GM18951 (cell line): ENCODE measurements at regions not wholly inside any gene's neighbourhood (a gene's known extent, or its start where the extent isn't known, plus 50 kb on each side); places are given as distances from the start of the nearest gene placed in this dataset.

ENCODE experiments used
- POLR2A ChIP-seq: IDR thresholded peaks from 4 replicates; pipeline ENCODE4 v1.6.1; 2011; ENCODE audit warnings: mild to moderate bottlenecking; ENCODE audit not compliant: insufficient read length, insufficient read depth; ENCODE audit errors: extremely low read depth
- in situ Hi-C: fragments of 300-500 bp; cut with MboI; formaldehyde crosslinking; loops from one replicate; pipeline ENCODE4 v1.12.0; 2022; ENCODE audit warnings: low sequenced_read_pairs, mixed read lengths, inconsistent platforms; ENCODE audit not compliant: unreplicated experiment

DNA sequence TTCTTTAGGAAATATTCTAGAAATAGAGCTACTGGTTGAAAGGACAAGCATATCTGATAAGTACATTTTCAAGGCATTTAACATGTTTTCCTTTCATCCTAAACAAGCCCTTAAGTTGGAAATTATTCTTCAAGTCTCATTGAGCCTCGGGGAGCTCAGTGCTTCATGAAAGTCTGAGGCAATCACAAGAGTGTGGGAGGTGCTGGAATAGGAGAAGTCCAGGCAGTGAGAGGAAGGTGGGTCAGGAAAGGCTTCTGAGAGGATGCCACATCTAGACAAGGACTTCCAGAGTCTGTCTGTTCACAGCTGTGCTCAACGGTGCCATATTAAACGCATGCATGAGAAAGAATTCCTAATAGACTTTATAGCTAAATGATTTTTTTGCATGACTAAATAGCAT, 69.8 kb downstream of the CD83 start:
- no peak for TF ChIP-seq POLR2A
- in situ Hi-C loops = no loop called here

DNA sequence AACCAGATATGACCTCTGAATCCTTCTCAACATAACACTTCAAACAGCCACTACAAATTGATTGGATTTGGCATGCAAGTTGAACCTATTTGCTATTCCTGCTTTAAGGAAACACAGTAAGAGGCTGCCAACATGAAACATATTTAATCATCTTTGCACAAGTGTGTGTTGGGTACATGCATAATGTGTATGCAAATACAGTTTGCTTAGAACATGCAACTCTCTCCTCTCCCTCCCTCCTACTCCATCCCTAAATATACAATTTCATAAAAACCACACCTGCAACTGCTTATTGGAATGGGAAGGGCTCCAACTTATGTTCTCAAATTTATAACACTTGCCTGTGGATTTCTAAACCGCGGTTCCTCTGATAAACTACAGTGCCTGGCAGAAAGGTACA, 71.5 kb downstream of the CD83 start:
- in situ Hi-C loops = no loop called here
- no peak for TF ChIP-seq POLR2A

DNA sequence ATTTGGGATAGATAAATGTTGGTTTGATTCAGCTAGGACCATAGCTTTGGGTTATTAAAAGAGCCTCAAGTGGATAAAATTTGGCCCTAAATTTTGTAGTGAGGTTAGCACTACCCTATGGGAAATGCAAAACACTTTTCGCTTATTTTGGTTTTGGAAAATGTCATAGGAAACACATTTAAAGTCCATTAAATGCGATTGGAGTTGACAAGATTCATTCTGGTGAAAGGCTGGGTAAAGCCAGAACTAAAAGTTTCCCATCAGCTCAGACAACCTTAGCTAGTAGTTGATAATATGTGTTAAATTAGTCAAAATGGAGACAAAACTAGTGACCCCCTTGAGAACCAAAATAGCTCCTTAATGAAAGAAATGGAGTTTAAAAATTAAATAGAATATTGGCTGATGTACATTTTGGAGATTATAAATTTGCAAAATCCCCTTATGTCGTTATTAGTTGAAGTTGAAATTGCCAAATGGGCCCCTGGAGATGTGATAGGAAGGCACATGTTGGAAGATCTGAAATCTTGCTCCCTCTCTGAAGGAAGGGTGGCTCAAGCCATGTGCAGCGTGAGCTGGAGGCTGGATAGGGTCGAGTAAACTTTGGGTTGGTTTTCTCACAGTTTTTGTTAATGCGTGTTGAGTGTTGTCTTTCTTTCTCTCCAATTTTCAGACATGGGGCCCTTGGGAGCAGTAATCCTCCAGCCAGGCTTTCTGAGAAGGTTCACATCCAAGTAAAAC, 72.8 kb downstream of the CD83 start:
- in situ Hi-C loops = no loop called here
- no peak for TF ChIP-seq POLR2A

DNA sequence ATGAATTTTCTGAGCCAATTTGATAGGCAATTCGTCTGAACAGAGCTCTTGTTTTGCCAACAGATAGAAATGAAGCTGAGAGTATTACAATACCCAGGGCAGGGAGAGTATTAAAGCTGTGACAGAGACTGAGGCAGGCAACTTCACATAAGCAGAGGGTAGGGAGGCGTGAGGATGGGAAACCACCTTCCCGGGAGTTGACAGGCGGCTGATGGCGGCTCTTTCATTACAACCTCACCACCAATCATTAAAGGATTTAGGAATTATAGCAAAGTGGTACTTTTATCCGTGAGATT, 73.3 kb downstream of the CD83 start:
- no peak for TF ChIP-seq POLR2A
- in situ Hi-C loops = no loop called here

DNA sequence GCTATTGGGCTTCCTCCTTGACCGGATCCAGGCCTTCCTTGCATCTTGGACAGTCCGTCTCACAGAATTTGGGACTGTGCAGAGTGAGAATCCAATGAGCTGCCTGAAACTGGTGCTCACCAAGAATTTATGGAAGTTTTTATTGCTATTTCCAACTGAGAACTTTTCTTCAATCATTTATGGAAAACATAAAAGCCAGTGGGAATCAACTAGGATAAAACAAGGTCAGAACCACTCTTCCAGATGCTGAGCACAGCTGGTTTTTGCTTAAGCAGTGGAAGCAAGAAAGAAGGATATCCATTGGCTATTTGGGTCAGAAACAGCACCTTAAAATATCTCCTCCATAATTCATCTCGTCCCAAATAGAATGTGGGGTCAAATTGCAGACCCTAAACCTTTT, 74.2 kb downstream of the CD83 start:
- TF ChIP-seq POLR2A = no peak
- in situ Hi-C loops = no loop called here

DNA sequence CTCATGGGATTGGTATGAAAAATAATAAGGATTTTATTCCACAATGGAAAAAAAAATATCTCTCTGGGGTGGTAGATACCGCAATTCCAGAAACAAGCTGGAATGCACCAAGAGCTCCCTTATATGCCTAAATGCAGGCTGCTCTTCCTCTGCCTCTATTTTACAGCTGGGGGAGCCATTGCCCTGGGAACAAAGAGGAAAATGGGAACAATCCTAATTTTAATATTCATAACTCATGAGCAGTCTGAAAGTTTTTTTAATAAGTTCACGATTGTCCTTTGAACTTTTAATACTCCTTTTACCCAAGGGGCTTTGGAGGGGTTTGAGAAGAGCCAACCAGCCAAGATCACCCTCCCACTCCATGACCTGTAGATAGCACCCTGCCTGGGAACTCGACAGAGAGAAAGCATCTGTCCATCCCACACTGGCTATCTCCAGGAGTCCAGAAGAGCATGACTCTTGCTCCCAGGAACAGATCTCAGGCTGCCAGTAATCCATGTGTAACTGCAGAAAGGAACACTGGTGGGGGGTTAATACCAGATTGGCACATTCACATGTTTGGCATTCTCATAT, 74.7 kb downstream of the CD83 start:
- no peak for TF ChIP-seq POLR2A
- in situ Hi-C loops = no loop called here

DNA sequence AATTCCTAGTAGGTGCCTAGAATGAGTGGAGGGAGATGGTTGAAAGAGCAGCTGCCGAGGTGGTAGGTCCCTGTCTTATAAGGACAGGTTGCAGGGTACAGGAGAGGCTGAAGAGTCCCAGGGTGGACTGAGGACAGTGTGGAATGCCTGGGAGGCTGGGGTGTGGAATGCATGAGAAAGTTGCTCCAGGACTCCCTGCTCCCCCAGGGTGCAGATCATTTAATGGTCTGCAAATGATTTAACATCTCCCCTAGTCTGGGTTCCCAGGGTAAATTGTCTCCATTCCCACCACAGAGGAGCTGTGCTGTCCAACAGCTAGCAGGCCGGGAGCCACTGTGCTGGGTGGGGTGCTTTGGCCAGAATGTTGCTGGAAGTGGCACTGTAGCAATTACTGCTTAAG, 76.0 kb downstream of the CD83 start:
- in situ Hi-C loops = no loop called here

DNA sequence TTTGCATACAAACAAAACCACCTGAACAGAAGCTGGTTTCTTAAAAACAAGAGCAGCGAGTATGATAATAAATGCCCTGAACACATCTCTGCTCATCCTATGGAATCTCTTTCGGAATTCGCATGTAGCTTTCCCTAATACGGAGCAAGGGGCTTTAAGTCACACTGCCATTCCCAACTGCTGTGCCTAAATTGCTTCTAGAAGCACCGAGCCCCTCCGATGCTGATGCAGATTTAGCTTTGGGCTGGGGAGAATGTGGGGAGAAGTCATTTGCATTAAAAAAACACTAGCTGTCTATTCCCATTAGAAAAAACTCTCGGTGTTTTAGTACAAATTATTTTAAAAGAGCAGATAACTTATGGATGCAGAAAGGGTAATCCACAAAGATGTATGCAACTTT, 76.9 kb downstream of the CD83 start:
- in situ Hi-C loops = no loop called here

More for the DNA sequence above, 76.0 kb downstream of the CD83 start:
- TF ChIP-seq POLR2A = no peak

DNA sequence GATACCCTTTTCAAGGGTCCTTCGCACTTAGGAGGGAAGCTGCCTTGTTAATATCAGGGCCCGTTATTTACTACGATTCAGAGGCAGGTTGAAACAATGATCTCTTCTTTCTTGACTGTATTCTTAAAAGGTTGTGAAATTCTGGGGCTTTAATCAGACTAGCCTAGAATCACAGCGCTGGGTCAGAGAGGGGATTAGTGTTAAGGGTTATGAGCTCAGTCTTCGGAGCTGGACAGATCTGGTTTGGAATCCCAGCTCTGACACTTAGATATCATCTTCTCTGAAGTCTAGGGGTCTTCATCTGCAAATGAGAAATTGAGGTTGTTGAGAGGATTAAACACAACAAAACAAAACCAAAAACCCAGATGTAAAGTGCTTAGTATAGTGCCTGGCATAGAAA, 77.4 kb downstream of the CD83 start:
- in situ Hi-C loops = no loop called here
- no peak for TF ChIP-seq POLR2A

More for the DNA sequence above, 76.9 kb downstream of the CD83 start:
- TF ChIP-seq POLR2A = no peak

DNA sequence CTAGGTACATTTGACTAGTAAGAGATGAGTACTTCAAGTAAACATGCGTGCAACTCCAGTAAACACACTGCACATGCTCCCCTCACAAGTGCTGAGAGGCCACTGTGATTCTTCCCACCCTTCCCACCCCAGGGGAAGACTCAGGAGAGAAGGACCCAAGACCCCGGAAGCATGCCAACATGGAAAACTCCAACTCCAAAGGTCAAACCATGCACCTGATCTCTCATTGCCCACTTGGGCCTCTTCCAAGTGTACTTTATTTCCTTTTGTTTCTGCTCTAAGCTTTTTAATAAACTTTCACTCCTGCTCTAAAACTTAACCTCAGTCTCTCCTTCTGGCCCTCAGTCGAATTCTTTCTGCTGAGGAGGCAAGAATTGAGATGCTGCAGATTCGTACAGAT, 78.5 kb downstream of the CD83 start:
- no peak for TF ChIP-seq POLR2A
- in situ Hi-C loops = no loop called here

DNA sequence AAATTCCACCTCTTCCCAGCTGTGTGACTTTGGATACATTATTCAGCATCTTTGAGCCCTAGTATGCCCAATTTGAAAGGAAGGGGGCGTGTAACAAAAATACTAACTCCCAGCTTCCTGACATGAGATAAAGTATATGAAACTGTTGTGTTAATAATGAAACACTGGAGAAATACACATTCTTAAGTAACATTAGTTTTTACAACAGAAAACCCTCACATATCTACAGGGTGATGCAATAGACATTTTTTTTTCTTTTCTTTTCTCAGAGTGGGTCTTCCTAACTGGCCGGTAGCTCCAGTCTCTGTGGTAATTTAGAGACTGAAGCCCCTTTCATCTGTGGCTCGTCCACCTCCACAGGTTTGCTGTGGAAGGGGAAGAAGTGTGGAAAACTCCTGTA, 79.5 kb downstream of the CD83 start:
- in situ Hi-C loops = no loop called here
- TF ChIP-seq POLR2A = no peak

DNA sequence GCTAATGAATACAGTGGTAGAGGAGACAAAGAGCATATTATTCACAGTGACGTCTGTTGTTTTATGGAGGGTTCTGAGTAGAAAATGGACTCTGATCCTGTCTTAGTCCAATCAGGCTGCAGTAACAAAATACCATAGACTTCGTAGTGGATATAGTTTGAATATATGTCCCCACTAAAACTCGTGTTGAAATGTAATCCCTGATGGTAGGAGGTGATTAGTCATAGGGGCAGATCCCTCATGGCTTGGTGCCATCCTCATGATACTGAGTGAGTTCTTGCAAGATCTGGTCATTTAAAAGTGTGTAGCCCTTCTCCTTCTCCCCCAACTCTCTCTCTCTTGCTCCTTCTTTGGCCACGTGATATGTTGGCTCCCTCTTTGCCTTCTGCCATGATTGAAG, 82.5 kb downstream of the CD83 start:
- in situ Hi-C loops = no loop called here
- no peak for TF ChIP-seq POLR2A

DNA sequence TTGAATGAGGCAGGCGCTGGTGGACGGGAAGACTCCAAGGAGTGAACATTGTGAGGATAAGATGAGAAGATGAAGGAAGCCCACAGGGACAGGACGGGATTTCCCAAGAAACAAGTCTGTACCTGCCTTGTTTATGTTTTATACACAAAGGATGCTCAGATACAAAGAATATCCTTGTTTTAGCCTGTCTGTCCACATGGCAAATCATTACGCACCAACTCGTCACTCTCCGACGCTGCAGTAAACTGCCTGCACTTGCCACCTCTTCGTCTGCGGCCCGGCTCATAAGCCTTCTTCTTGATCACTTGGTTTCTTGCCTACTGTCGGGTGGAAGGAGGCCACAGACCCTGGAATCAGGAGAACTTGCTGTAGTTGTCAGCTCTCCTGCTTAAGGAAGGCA, 85.4 kb downstream of the CD83 start:
- in situ Hi-C loops = no loop called here
- no peak for TF ChIP-seq POLR2A

DNA sequence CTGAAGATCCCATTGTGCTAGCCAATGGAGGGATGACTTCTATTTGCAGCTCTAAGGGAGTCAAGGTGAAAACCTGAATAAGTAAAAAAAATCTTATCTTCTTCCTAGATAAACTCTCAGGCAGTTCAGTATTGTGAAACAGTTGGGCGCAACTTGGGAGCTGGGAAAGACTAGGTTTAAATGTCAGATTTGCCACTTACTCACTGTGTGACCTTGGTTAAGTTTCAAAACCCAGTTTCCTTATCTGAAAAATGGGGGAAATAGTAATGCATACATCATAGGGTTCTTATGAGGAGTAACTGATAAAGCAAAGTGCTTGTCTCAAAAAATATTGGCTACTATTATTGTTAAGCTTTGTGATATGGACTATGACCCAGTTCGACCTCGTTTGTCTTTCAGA, 88.8 kb downstream of the CD83 start:
- in situ Hi-C loops = no loop called here
- no peak for TF ChIP-seq POLR2A

DNA sequence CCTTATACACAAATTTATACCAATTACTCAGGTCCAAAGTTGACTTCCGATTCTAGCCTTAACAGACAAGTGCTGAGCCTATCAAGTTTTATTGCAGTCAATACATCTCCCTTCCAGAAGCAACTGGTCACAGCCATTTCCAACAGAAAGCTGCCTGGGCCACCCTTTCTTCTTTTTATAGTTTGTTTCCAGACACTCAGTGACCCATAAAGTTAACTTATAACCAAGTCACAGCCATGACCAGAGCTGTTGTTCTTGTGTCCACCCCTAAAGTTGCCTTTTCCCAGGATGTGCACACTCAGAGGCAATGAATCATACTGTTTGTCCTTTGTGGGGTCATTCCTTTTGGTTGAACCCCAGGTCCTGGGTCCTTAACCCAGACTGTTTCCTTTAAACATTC, 89.9 kb downstream of the CD83 start:
- in situ Hi-C loops = no loop called here
- TF ChIP-seq POLR2A = no peak

DNA sequence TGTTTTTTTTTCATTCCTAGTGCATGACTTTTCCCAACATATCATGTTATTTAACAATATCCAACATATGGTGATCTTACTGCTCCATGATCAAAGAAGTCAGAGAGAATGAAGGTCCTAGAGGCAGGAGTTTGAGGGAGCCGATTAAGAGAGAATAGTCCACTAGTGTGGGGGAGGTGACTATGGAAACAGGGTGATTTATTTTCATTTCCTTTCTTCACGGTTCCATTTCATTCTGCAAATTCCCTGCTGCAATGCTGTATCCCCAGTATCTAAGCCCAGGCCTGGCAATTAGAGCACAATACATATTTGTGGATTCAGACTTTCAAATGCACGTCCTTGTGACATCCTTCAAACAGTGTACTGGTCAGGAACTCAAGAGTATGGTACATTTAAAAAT, 91.4 kb downstream of the CD83 start:
- in situ Hi-C loops = no loop called here
- no peak for TF ChIP-seq POLR2A
